ENCODE measurements at regions not wholly inside any gene's neighbourhood (a gene's known extent, or its start where the extent isn't known, plus 50 kb on each side); places are given as distances from the start of the nearest gene placed in this dataset.
"Not testable (repeated sequence)": the region's sequence is repeated elsewhere in the genome, so short reads cannot be mapped to it uniquely, and the experiment has no call there.

DNA sequence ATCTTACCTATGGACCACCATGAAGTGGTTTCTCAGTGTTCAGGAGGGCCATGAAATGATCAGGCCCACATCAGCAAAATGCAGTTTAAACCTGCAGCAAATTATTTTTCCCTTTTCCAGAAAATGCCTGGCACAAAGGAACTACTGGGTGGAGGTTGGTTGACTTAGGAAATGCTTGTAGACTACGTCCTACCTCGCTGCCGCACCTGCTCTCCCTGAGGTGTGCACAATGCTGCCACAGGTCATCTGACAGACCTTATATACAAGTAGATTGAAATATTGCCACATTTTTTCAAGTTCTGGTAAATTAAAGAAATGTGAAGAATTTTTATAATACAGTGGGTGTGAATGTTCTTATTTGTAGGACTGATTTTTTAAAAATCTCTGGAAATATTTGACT, 166.7 kb upstream of the PDE4B start:
- H3K27me3 ChIP-seq (ENCODE audit: insufficient read depth, low read depth) = no peaks in the 10 kb centered on the region
- TF ChIP-seq, protein P1, sequence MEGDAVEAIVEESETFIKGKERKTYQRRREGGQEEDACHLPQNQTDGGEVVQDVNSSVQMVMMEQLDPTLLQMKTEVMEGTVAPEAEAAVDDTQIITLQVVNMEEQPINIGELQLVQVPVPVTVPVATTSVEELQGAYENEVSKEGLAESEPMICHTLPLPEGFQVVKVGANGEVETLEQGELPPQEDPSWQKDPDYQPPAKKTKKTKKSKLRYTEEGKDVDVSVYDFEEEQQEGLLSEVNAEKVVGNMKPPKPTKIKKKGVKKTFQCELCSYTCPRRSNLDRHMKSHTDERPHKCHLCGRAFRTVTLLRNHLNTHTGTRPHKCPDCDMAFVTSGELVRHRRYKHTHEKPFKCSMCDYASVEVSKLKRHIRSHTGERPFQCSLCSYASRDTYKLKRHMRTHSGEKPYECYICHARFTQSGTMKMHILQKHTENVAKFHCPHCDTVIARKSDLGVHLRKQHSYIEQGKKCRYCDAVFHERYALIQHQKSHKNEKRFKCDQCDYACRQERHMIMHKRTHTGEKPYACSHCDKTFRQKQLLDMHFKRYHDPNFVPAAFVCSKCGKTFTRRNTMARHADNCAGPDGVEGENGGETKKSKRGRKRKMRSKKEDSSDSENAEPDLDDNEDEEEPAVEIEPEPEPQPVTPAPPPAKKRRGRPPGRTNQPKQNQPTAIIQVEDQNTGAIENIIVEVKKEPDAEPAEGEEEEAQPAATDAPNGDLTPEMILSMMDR (conservative IDR thresholded peaks at IDR 0.05; ENCODE audit: low read depth, low read length) = no peak
- no peak overlapping the region for H3K9ac ChIP-seq
- H3K27ac ChIP-seq = no peak overlapping the region
- no peak overlapping the region for H3K4me3 ChIP-seq (IDR thresholded peaks at IDR 0.05; ENCODE audit: insufficient read depth, low read depth, low read length)
- H2AFZ ChIP-seq (ENCODE audit: low read depth) = no peak overlapping the region
- no peaks in the 10 kb centered on the region for H3K36me3 ChIP-seq (ENCODE audit: insufficient read depth)
- H4K20me1 ChIP-seq (ENCODE audit: insufficient read depth) = no peaks in the 10 kb centered on the region
- no peak overlapping the region for H3K4me2 ChIP-seq
- H3K4me1 ChIP-seq (ENCODE audit: low read depth, poor library complexity, severe bottlenecking) = no peaks in the 10 kb centered on the region
- no peaks in the 10 kb centered on the region for H3K79me2 ChIP-seq (ENCODE audit: insufficient read depth, low read depth)

DNA sequence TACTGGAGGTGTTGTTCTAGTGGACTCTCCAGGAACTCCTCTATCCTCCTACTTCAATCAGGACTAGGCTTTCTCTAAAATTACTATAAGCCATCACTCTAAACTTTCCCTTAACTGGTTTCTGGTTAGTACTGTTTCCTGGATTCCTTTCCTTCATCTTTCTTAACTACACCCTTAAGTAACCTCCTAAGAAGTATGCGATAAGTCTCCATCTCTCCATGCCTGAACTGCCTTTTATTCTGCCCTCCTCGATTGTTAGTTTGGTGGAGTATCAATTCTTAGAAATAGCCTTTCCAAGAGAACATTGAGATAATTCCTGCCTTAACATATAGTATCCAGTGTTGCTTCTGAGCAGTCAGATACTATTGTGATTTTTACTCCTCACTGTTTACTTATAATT, 162.9 kb upstream of the PDE4B start:
- Histone ChIP-seq H2AFZ (ENCODE audit: low read depth) (no peak overlapping the region), H3K4me2 (no peak overlapping the region), H4K20me1 (ENCODE audit: insufficient read depth) (no peaks in the 10 kb centered on the region), H3K9ac (no peak overlapping the region), H3K4me3 (IDR thresholded peaks at IDR 0.05; ENCODE audit: insufficient read depth, low read depth, low read length) (no peak overlapping the region), H3K4me1 (ENCODE audit: low read depth, poor library complexity, severe bottlenecking) (no peaks in the 10 kb centered on the region), H3K36me3 (ENCODE audit: insufficient read depth) (no peaks in the 10 kb centered on the region), H3K79me2 (ENCODE audit: insufficient read depth, low read depth) (no peaks in the 10 kb centered on the region), H3K27me3 (ENCODE audit: insufficient read depth, low read depth) (no peaks in the 10 kb centered on the region), H3K27ac (no peak overlapping the region)
- TF ChIP-seq, protein P1 (conservative IDR thresholded peaks at IDR 0.05; ENCODE audit: low read depth, low read length) = no peak

DNA sequence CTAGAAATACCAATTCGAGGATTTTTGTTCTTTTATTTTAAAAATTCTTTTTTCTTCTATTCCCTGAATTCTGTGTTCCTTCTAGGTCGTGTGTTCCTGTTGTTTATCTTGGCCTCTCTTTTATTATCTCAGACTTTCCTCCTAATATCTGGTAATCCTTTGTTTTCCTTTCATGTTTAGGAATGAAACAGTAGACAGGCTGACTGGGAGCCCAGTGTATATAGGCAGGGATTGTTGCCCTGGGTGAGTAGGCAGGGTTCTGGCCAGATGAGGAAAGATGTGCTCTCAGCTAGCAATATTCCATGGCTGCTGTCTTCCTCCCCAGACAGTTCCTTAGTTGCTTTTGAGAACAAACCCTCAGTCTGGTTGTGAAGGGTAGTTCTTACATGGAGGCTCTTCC, 161.8 kb upstream of the PDE4B start:
- Histone ChIP-seq H3K36me3 (ENCODE audit: insufficient read depth) (no peaks in the 10 kb centered on the region), H3K27me3 (ENCODE audit: insufficient read depth, low read depth) (no peaks in the 10 kb centered on the region), H3K79me2 (ENCODE audit: insufficient read depth, low read depth) (no peaks in the 10 kb centered on the region), H3K4me3 (IDR thresholded peaks at IDR 0.05; ENCODE audit: insufficient read depth, low read depth, low read length) (no peak overlapping the region), H3K4me2 (no peak overlapping the region), H3K9ac (no peak overlapping the region), H2AFZ (ENCODE audit: low read depth) (no peak overlapping the region), H3K27ac (no peak overlapping the region), H4K20me1 (ENCODE audit: insufficient read depth) (no peaks in the 10 kb centered on the region), H3K4me1 (ENCODE audit: low read depth, poor library complexity, severe bottlenecking) (no peaks in the 10 kb centered on the region)
- TF ChIP-seq, protein P1 (conservative IDR thresholded peaks at IDR 0.05; ENCODE audit: low read depth, low read length) = no peak

DNA sequence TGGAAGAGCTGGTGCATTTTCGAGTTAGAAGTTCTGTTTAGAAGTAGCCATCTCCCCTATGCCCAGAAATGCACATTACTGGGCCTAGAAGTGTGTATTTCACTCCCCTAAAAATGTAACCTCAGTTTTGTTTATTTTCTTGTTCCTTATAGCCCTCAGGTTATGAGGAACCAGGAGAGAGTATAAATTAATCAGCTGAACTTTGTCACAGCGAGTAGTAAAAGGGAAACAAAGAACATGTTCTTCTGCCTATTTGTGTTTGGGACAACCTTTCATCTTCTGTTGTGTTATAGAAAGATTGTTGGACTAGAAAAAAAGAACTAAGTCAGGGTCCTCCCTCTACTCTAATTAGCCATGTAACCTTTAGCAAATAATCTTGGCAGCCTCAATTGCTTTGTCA, 160.5 kb upstream of the PDE4B start:
- no peak overlapping the region for H2AFZ ChIP-seq (ENCODE audit: low read depth)
- H3K4me2 ChIP-seq = no peak overlapping the region
- no peak overlapping the region for H3K4me3 ChIP-seq (IDR thresholded peaks at IDR 0.05; ENCODE audit: insufficient read depth, low read depth, low read length)
- no peak overlapping the region for H3K27ac ChIP-seq
- no peaks in the 10 kb centered on the region for H3K4me1 ChIP-seq (ENCODE audit: low read depth, poor library complexity, severe bottlenecking)
- H4K20me1 ChIP-seq (ENCODE audit: insufficient read depth) = no peaks in the 10 kb centered on the region
- H3K27me3 ChIP-seq (ENCODE audit: insufficient read depth, low read depth) = no peaks in the 10 kb centered on the region
- TF ChIP-seq, protein P1 (conservative IDR thresholded peaks at IDR 0.05; ENCODE audit: low read depth, low read length) = no peak
- no peaks in the 10 kb centered on the region for H3K79me2 ChIP-seq (ENCODE audit: insufficient read depth, low read depth)
- no peaks in the 10 kb centered on the region for H3K36me3 ChIP-seq (ENCODE audit: insufficient read depth)
- H3K9ac ChIP-seq = no peak overlapping the region

DNA sequence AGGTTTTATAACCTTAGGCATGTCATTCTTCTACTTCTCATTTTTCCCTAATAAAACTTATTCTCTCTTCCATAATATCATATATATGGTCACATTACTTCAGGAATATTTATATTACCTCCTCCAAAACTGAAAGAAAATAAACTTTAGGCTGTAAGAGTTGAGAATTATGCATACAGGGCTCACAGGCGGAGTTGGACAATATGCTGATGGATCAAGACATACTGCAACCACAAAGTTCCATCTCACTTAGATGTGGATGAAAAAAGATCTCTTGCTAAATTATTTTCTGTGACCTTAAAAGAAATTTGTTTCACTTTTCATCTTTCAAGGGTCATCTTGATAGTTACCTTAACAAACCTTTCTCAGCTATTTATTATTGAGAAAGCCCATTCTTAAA, 152.6 kb upstream of the PDE4B start:
- Histone ChIP-seq H3K27me3 (ENCODE audit: insufficient read depth, low read depth) (no peaks in the 10 kb centered on the region), H3K4me2 (no peak overlapping the region), H3K27ac (no peak overlapping the region), H4K20me1 (ENCODE audit: insufficient read depth) (no peaks in the 10 kb centered on the region), H3K79me2 (ENCODE audit: insufficient read depth, low read depth) (no peaks in the 10 kb centered on the region), H3K36me3 (ENCODE audit: insufficient read depth) (no peaks in the 10 kb centered on the region), H3K4me1 (ENCODE audit: low read depth, poor library complexity, severe bottlenecking) (no peaks in the 10 kb centered on the region), H3K4me3 (IDR thresholded peaks at IDR 0.05; ENCODE audit: insufficient read depth, low read depth, low read length) (no peak overlapping the region), H2AFZ (ENCODE audit: low read depth) (no peak overlapping the region), H3K9ac (no peak overlapping the region)
- TF ChIP-seq, protein P1 (conservative IDR thresholded peaks at IDR 0.05; ENCODE audit: low read depth, low read length) = no peak

DNA sequence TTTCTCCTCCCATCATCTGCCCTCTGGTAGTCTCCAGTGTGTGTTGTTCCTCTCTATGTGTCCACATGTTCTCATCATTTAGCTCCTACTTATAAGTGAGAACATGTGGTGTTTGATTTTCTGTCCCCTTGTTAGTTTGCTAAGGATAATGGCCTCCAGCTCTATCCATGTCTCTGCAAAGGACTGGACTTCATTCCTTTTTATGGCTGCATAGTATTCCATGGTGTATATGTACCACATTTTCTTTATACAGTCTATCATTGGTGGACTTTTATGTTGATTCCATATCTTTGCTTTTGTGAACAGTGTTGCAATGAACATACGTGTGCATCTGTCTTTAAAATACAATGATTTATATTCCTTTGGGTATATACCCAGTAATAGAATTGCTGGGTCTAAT, 143.5 kb upstream of the PDE4B start:
- not testable (repeated sequence) for H3K36me3 ChIP-seq (ENCODE audit: insufficient read depth); H3K4me1 ChIP-seq (ENCODE audit: low read depth, poor library complexity, severe bottlenecking); H3K4me3 ChIP-seq (IDR thresholded peaks at IDR 0.05; ENCODE audit: insufficient read depth, low read depth, low read length); H3K9ac ChIP-seq; H3K27ac ChIP-seq; H3K27me3 ChIP-seq (ENCODE audit: insufficient read depth, low read depth); H3K79me2 ChIP-seq (ENCODE audit: insufficient read depth, low read depth); H2AFZ ChIP-seq (ENCODE audit: low read depth); H4K20me1 ChIP-seq (ENCODE audit: insufficient read depth); H3K4me2 ChIP-seq
